ENCODE measurements at regions not wholly inside any gene's neighbourhood (a gene's known extent, or its start where the extent isn't known, plus 50 kb on each side); places are given as distances from the start of the nearest gene placed in this dataset.

GRCh38 chr10:128465697-128466096, 339.5 kb upstream of the MKI67 start:
- TF ChIP-seq, protein P1, sequence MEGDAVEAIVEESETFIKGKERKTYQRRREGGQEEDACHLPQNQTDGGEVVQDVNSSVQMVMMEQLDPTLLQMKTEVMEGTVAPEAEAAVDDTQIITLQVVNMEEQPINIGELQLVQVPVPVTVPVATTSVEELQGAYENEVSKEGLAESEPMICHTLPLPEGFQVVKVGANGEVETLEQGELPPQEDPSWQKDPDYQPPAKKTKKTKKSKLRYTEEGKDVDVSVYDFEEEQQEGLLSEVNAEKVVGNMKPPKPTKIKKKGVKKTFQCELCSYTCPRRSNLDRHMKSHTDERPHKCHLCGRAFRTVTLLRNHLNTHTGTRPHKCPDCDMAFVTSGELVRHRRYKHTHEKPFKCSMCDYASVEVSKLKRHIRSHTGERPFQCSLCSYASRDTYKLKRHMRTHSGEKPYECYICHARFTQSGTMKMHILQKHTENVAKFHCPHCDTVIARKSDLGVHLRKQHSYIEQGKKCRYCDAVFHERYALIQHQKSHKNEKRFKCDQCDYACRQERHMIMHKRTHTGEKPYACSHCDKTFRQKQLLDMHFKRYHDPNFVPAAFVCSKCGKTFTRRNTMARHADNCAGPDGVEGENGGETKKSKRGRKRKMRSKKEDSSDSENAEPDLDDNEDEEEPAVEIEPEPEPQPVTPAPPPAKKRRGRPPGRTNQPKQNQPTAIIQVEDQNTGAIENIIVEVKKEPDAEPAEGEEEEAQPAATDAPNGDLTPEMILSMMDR (IDR thresholded peaks at IDR 0.05), result no peak
- no peak for TF ChIP-seq POLR2A (IDR thresholded peaks at IDR 0.05)
